NCI-H187 (cell line): ENCODE measurements at regions not wholly inside any gene's neighbourhood (a gene's known extent, or its start where the extent isn't known, plus 50 kb on each side); places are given as distances from the start of the nearest gene placed in this dataset.

ENCODE experiments used
- DNase-seq, 2 experiments: peaks; one replicate each; lab custom pipeline; 2025; lab: John Stamatoyannopoulos, UW

GRCh38 chr7:67553378-67553777, 556.7 kb downstream of the TYW1 start:
- DNase-seq: no peak

GRCh38 chr7:67554986-67555385, 558.4 kb downstream of the TYW1 start:
- DNase-seq: no peak

DNA sequence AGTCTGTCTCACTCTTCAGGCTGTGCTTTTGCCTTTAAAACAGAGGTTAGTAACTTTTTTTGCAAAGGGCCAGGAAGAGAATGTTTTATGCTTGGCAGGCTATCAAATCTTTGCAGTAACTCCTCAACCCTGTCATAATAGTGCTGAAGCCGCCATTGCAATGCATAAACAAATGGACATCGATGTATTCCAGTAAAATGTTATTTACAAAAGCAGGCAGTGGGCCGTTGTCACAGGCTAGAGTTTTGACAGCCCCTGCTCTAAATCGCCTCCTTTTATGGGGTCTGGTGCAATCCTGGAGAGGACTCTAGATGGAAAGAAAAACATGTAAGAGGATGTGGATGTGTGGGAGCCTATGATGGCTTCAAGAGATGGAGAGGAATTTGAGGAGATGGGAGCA, 568.3 kb downstream of the TYW1 start:
- DNase-seq: no peak

DNA sequence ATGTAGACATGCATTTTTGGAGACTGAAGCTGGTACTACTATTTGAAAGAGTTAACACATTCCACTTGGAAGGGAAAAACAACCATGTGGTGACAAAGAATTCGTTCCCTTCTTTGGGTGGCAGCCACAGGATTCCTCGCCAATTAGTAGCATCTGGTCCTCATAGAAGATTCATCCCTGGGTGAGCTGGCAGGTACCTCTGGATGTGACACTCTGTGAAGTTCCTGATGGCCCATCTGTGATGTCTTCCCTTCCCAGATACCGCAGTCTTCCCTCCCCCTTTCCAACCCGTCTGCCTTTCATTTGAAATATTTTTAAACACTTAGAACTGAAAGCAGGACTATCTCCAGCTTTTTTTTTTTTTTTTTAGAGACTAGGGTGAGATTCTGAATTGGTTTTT, 569.5 kb downstream of the TYW1 start:
- DNase-seq: no peak

GRCh38 chr7:67571026-67571545, 574.5 kb downstream of the TYW1 start:
- DNase-seq: no peak

- DNase-seq: no peak
These were observed 577.0 kb downstream of the TYW1 start for GRCh38 chr7:67573639-67574038.

- no peak for DNase-seq
These were observed 592.0 kb downstream of the TYW1 start for GRCh38 chr7:67588631-67589030.

- DNase-seq: no peak
These were observed 592.5 kb downstream of the TYW1 start for GRCh38 chr7:67589183-67589582.

DNA sequence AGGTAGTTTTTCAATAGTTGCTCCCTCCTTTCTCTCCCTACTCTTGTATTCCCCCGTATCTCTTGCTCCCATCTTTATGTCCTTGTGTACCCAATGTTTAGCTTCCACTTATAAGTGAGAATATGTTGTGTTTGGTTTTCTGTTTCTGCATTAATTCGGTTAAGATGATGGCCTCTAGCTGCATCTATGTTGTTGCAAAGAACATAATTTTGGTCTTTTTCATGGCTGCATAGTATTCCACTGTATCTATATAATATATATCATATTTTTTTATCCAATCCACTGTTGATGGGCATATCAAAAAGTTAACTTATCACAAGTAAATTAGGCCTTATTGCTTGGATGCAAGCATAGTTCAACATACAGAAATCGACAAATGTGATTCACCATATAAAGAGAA, 594.0 kb downstream of the TYW1 start:
- DNase-seq: no peak

- peak in 1 of 2 experiments; percentile 83 for DNase-seq
These were observed 597.2 kb downstream of the TYW1 start for GRCh38 chr7:67593794-67594193.

DNA sequence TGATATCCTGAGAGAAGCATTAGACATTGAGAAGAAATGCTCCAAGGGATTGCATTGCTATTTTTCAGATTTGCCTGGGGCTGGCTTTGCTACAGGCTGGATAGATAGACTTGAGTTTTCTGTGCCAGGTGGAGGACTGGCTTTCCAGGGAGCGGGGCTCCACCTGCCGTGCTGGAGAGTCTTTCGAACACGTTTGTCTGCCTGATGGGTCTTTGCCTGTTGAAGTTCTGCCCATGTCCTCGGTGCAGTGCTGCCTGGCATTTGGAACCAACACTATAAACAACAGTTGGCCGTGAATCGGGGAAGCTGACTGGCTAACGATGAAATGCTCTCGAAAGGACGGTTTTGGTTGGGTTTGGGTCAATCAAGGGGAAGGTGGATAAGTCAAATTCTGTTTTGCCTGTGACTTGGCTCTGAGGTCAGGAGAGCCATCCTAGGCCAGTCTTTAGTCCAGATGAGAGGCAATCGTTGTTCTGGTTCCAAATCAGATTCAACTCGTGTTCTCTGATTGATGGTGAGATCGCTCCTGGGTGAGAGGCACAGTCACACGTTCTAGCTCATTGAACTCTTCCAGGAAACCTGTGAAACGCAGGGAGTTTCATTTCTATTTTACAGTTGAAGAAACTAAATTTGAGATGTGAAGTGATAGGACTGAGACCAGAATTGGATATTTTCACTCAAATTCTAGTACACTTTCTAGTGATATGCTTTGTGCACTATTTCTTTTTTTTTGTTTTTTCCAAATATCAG, 599.0 kb downstream of the TYW1 start:
- no peak for DNase-seq

DNA sequence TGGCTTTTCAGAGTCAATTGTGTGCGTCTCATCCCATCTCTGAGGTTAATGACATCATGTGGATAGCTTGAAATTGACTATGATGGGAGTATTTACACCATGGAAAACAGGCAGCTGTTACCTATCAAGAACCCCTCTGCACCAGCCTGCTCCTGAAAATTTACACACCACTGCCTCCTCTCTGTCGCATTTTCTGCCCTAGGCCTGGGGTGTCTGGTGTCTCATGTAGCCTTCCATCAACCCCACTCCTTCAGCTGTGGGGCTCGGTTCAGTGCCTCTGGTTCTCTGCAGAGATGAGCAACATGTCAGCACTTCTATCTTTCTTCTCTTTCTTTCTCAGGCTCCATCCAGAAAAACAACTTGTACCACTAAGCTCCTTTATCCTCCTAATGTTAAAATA, 600.5 kb downstream of the TYW1 start:
- no peak for DNase-seq

DNA sequence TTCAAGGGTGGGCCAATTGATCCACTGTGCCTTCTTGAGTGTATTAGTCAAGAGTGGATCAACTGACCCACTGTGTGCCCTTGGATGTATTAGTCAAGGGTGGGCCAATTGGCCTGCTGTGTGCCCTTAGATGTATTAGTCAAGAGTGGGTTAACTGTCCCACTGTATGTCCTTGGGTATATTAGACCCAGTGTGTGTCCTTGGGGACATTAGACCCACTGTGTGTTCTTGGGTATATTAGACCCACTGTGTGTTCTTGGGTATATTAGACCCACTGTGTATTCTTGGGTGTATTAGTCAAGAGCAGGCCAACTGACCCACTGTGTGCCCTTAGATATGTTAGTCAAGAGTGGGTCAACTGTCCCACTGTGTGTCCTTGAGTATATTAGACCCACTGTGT, 601.8 kb downstream of the TYW1 start:
- DNase-seq: no peak

DNA sequence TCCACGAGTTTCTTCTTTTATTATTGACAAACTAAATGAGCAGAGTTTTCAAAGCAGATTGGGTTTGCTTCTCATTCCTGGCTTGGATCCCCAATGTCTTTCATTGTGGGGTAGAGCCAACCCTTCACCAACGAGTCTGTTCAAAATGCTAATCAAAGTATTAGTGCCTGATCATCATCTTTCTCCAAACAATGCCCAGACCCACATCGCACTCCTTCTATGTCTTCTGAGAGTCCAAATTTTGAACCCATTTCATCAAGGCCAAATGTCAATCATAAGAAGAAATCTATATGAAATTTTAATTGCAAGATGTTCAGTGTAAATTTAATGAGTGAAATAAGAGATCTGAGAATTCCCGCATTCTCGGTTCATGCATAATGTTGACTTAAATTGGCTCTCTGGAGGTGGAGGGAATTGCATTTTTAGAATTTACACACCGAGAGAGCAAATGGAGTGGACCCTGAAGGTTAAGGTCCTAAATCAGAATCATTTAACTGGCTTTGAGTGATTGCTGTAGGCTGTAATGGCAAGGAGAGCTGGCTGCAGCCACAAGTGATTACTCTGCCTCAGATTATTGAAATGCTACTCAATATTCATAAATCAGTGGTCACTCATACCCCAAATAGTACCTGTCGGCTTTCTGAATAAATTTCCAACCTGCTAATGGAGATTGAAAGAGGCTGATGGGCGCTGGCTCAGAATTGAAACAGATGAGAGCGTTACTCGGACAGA, 602.9 kb downstream of the TYW1 start:
- DNase-seq: no peak

- no peak for DNase-seq
These were observed 605.7 kb downstream of the TYW1 start for GRCh38 chr7:67602246-67602887.

DNA sequence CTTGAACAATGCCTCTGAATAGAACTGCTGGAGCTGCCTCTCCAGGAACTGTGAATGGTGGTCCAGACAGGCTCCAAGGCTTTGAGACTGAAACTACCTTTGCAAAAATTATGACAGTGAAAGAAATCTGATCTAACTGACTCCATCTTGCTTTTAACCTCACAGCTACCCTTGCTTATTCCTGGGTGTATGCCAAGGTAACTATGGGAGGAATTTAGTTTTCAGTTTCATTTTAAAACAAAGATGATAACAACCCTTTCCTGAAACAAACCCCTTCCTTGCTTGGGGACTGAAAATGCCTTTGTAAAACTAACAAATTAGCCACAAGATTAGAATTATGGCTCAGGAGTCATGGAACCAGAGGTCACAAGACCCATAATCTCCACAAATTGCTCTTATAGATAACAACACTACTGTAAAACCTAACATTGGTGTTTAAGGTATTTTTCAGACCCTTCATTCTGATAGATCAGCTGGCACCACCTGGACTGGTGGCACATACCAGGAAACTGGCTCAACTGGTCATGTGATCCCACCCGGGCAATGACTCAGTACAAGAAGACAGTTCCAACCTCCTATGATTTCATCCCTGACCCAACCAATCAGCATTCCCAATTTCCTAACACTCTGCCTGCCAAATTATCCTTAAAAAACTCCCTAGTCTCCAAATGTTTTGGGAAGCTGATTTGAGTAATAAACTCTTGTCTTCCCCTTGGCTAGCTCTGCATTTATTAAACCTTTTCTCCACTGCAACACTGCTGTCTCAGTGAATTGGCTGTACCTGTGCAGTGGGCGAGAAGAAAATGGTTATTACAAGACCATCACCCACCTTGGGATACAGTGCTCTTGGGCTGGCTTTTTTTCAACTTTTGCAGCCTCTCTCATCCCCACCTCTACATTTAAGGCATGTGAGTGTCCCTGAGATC, 608.1 kb downstream of the TYW1 start:
- DNase-seq: no peak

GRCh38 chr7:67608806-67609205, 612.2 kb downstream of the TYW1 start:
- no peak for DNase-seq

- no peak for DNase-seq
These were observed 614.3 kb downstream of the TYW1 start for GRCh38 chr7:67610897-67611296.

GRCh38 chr7:67614843-67615242, 618.2 kb downstream of the TYW1 start:
- no peak for DNase-seq

- DNase-seq: no peak
These were observed 619.9 kb downstream of the TYW1 start for GRCh38 chr7:67616517-67616916.

- peak in 1 of 2 experiments; percentile 7 for DNase-seq
These were observed 622.0 kb downstream of the TYW1 start for GRCh38 chr7:67618556-67619162.
